HK-2 (cell line): ENCODE measurements at regions not wholly inside any gene's neighbourhood (a gene's known extent, or its start where the extent isn't known, plus 50 kb on each side); places are given as distances from the start of the nearest gene placed in this dataset.
"Not testable (repeated sequence)": the region's sequence is repeated elsewhere in the genome, so short reads cannot be mapped to it uniquely, and the experiment has no call there.

Source experiments
- DNase-seq: peaks from one replicate; pipeline ENCODE4 v3.0.0-alpha.2; 2018; ENCODE audit not compliant: unreplicated experiment

DNA sequence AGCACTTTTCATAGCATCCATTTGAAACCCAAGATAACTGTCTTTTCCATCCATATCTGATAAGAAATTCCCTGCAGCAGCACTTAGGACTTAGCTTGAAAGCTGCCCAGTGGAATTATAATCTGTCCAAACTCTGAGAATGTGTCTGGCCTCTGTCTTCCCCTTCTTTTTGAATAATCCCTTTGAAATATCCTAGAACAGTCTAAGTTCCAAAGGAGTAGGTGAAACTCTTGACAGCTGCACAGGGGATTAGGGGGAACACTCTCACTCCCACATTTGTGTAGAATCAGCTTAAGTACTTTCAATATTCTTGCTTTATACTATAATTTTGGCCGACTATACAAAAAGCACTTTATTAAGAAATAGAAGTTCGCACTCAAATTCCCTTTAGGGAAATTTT, 157.7 kb downstream of the PAPSS1 start:
- no peak for DNase-seq

DNA sequence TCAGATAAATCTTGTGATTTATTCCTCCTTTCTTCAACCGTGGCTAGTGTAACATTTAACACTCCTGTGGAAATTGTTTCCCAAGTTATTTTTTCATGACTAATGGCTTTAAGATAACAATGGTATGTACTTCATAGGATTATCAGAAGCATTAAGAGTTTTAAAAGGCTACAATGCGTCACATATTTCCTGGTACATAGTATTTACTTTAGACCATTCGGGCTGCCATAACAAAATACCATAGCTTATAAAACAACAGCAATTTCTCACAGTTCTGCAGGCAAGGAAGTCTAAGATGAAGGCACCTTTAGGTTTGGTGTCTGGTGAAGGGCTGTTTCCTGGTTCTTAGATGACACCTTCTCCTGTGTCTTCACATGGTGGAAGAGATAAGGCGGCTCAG, 158.6 kb downstream of the PAPSS1 start:
- no peak for DNase-seq

DNA sequence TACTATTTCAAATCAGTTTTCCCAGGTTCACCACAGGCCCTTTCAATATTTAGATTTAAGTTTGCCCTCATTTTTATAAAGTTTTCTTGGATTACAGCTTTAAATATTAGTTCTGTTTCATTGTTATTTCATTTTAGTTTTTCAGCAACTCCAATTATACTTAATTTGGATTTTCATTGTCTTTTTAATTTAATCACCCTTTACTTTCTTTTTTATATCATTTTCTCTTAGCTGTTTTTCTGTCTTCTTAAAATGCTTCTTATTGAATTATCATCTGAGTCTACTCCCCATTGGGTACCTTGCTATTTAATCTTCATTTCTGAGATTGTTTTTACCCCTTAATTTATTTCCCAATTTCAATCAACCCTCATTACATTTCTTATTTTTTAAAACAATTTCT, 160.4 kb downstream of the PAPSS1 start:
- no peak for DNase-seq

DNA sequence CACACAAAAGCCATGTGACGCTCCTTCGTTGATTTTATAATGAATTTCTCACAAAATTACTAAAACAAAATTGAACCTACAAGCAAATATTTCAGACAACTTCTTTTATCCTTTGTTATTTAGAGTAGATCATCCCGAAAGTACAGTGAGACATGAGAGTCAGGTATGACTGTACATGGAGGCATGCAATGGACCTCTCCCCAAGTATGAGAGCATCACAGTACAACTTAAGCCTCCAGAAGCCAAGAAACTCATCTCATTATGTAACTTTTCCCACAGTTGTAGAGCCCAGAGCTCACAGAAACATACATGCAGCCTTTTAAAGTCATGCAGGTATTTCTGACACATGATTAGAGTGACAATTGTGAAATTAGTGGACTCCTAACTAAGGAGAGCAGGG, 167.7 kb downstream of the PAPSS1 start:
- DNase-seq, result no peak

DNA sequence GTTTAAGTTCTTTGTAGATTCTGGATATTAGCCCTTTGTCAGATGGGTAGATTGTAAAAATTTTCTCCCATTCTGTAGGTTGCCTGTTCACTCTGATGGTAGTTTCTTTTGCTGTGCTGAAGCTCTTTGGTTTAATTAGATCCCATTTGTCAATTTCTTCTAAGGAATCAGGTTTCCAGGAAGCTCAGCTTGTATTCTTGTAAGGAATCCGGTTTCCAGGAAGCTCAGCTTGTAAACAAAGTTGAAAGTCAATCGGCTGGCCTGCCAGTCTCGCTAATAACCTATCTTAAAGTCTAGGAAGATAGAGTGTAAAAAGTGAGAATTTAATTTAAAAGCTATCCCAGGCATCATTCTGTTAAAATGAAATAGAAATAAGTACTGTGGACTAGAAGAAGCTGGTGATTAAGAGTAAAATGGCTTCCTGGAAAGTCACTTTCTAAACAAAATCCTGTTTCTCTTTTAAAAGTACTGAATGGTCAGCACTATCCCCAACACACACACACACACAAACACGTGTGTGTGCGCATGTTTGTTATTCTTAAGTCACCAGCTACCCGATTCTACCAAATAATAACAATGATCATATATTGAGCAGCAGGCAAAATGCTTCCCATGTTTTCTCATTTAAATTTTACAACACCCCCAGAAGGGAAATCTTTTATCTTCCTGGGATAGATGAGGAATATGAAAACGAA, 171.7 kb downstream of the PAPSS1 start:
- DNase-seq, result no peak

DNA sequence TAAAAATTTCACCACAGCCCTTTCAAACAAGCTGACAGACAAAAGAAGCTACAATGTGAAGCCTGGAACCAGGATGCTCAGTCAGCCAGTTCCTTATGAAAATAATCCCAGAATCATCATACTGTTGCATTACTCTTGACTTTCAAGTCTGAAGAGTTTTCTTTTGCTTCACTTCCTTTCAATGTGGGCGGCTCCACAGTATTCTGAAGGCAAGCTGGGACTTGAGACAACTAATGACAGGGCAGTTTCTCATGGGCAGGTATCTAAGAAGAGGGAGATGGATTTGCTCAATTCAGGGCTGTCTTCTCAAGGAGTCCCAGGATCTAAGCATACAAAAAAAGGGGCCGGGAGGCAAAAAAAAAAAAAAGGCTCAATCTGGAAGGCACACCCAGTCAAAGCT, 173.4 kb downstream of the PAPSS1 start:
- no peak for DNase-seq

DNA sequence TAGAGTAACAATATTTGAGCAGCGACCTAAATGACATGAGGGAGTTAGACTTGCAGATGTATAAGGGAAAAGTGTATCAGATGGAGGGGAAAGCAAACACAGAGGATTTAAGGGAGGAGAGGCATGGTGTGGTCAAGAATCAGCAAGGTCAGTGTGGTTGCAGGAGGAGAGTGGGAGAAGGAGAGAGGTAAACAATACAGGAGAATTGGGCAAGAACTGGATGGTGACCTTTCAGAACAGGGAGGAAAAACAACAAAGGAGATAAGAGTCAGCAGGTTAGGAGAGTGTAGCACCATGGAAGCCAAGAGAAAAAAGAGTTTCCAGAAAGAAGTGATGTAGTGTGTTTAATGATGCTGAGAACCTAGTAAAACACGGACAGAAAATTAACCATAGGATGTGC, 178.5 kb downstream of the PAPSS1 start:
- no peak for DNase-seq

DNA sequence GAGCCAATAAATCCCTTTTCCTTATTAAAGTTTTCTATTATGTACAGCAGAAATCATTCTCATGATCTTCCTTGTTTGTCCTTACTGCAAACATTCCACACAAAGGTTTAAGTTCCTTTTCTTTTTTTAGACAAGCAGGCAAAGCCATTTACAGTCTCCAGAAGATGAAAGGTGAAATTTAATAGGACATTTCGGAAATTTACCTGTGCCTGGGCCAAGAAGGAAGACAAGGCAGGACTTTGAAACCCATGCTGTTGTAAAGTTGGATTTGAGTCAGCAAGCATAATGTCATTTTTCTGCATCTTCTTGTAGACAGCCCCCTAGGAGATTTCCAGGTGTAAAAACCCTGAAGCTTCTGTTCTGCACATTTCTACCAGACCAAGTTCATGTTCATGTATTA, 188.1 kb downstream of the PAPSS1 start:
- no peak for DNase-seq

DNA sequence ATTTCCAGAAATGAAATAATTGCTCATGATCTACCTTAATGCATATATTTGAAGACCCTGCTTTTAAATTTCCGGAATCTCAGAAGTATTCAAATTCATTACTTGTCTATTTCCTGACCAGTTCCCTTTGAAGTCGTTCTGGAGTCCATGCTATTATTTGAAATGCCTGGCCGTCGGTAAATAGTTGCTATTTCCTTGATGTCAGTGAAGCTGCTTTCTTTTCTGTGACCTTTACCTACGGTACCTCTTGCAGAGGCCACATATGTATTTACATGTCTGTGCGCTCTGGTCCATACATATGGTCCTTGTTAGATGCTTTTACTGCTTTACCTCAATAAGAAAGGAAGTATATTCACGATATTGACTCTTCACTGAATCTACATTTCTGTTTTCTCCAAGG, 199.7 kb downstream of the PAPSS1 start:
- no peak for DNase-seq

DNA sequence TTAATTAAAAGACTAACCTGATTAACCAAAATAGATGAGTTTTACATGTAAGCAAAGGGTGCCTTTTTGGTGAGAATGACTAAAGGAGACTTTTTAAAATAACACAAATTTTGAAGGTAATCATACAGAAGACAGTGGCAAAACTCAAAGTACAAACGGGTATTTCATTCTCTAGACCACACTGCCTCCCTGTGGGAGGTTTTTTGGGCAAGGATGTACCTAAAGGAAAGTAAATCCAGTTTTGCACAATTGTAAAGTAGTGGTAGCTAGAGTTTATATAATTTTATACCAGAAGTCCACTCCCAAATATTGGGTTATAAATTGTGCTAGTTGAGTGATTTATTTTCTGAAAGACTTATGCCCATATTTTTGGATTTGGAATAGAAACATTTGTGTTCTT, 201.0 kb downstream of the PAPSS1 start:
- no peak for DNase-seq

DNA sequence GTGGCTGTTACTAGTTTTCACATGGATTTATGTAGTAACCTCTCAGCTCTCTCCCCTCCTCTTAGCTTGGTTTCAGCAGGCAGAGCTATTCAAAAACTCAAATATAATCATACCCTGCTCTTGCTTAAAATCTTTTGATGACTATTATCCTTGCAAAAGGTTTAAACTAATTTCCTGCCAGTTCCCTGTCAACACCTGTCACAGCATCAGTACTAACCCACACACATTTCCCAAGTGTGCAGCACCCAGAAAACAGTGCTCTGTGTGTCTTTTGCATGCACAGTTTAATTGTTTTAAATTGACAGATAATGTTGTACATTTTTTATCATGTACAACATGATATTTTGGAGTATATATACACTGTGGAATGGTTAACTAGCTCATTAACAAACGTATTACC, 202.0 kb downstream of the PAPSS1 start:
- DNase-seq, result no peak

DNA sequence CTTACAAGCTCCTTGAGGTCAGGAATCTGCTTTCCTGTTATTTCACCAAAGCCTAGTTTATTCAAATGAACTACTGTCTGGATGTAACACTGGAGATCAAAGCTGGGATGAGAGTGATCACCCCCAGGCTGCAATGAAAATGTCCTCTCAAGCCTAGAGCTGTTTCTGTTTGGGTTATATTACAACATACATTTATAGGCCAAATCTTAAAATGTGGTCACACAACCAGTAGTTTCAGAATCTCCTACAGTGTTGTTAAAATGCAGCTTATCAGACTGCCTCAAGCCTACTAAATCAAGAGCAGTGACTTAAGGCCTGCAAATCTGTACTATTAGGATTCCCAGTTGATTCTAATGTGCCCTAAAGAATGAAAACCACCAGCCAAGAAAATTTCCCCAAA, 207.5 kb downstream of the PAPSS1 start:
- DNase-seq, result no peak

DNA sequence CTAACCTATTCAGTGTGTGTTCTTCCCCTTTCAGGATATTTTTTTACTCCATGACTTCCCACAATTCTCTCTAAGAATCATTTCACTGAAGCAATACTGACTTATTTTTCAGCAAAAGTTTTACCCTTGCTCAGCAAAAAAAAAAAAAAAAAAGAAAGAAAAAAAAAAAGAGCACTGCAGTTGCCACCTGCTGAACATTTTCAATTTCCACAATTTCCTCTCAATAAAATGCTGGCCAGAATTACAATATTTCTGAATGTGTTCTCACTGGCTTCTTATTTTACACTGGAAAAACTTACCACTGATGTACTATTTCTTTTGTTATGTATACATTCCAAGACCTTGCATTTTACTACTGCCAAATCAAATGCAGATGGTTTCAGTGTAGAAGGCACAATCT, 210.4 kb downstream of the PAPSS1 start:
- no peak for DNase-seq

DNA sequence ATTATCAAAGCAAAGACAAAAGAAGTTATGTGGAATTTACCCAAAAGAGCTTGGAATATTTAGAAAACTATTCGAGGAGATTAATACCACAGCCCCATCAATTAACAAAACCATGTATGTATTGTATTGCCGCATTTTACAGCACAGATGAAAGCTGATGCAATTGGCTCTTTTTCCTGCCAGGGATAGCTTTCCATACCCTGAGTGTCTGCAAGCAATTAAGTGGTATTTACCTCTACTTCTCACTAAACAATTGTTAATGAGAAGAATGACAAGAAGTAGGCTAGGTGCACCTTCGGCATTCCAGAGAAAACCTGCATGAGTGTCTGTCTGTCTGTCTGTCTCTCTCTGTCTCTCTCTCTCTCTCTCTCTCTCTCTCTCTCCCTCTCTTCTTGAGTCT, 219.5 kb downstream of the PAPSS1 start:
- DNase-seq, result no peak

DNA sequence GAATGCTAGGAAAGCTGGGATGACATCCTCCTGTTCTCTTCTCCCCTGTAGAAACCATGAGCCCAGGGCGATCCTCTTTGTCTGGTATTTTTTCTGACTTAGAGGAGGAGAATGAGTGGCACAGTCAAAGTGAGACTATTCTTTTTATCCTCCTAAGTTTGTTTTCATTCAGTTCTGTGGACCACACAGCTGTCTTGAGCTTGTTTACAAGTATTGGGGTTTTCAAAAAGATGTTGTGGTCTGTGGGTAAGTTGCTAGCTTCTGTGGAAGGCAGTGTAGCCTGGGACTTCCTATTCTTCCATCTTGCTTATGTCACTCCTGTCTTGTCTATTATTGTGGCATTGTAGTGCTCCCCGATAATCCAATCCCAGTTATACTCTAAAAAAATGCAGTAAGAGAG, 223.0 kb downstream of the PAPSS1 start:
- no peak for DNase-seq

DNA sequence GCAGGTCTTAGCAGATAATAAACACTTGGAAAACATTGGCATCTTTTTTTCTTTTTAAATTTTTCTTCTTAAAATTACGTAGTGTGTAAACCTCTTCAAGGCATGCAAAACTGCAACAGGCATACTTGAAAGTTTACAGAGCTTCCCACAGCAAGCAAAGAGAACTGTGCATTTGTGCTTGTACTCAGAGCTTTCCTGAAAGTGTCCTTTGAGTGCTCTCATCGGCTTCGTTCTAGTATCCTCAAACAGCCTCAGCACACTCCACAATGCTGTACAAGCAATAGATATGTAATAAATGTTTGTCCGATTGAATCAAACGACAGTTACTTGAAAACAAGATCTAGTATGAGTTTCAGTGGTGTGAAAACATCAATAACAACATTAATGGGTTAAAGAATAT, 227.5 kb downstream of the PAPSS1 start:
- no peak for DNase-seq

DNA sequence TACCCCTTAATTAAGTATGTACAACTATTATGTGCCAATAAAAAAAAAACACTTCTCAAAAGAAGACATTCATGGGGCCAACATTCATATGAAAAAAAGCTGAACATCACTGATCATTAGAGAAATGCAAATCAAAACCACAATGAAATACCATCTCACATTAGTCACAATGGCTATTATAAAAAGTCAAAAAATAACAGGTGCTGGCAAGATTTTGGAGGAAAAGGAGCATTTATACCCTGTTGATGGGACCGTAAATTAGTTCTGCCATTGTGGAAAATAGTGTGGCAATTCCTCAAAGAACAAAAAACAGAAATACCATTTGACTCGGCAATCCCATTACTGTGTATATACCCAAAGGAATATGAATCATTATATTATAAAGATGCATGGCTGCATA, 229.9 kb downstream of the PAPSS1 start:
- no peak for DNase-seq

DNA sequence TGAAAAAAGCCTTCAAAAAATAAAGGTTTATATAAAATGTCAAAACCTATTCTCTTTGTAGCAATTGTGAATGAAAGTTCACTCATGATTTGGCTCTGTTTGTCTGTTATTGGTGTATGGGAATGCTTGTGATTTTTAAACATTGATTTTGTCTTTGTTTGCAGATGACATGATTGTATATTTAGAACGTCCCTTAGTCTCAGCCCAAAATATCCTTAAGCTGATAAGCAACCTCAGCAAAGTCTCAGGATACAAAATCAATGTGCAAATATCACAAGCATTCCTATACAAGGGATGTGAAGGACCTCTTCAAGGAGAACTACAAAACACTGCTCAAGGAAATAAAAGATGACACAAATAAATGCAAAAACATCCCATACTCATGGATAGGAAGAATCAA, 236.4 kb downstream of the PAPSS1 start:
- DNase-seq, result not testable (repeated sequence)

DNA sequence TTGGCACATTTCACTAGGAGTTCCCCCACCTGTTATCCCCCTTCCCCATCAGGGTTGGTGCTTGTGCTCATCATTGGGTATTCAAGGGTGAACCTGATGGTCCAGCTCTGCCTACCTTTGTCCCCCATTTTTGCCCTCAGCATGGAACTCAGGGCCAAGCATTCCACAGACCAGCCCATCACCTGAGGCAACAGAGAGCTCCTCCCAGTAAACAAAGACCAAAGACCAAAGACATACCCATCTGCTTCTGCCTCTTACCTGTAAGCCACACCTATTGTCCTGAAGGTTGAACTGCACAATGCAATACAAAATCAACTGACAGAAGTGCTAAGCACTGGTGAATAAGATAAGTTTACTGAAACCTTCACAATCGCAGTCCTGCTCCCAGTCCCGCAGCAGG, 237.5 kb downstream of the PAPSS1 start:
- DNase-seq, result no peak

DNA sequence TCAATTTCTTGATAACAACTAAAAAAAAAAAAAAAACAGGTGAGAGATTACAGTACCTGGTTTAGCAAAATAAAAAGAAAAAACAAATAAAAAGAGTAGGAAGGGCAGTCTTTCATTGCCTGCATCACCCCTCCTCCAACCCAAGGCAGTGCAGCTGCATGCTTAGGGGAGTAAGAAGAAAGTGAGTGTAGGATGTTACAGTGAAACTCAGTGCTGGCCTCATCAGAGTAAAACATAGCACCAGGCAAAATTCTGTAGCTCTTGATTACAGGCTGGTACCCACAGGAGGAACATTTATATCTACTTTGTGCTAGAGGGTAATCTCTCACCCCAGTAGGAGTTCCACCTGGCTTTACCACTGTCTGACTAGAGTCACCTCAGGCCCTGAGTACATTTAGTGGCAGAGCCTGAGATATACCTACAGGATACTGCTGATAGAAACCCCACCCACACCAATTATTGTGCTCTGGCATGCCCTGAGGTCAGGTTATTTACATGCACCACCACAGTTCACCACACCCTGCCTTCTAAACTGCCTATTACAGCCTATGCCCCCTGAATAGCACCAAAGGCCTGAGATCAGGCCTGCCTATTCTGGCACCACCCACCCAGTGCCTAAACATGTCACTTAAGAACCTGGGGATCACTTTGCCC, 241.6 kb downstream of the PAPSS1 start:
- DNase-seq, result no peak

DNA sequence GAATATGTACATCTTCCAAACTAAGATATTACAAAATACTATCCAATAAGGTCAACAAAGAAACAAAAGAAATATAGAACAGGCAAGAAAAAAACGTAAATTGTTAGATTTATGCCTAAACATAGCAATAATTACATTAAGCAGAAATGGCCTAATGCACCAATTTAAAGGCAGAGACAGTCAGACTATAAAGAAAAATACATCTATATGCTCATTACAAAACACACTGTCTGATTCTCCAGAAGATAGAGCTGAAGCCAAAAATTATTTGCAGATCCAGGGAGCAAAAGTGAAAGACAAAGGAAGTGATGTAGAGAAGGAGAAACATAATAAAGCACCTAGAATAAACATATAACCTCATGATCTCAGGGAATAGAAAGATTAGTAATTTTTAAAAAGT, 246.9 kb downstream of the PAPSS1 start:
- DNase-seq, result no peak

DNA sequence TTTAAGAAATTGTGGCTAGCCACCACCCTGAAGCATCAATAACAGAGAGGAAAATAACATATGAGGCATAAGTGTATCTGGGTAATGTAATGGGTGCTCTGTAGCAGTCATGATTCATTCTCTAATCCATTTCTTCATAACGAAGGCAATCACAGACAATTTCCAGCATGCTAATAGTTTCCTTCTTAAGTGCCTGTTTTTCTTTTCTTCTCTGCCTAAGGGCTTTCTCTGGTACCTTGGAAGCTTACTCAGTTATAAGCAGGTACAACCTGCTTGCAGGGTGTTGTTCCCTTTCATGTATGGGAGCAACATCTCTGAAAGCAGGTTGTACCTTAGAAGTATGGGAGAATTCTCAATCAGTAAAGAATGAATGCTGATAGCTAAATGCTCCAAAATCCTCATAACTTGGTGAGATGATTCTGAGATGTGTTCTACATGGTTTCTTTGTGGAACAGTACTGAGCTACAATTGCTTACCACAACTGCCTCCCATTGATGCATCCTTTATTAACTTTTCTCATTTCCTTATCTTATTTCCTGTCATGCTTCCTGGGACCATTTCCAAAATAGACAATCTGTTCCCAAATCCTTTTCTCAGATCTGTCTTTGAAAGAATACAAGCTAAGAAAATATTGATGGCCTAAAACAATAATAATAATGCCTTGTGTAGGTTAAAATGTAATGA, 247.6 kb downstream of the PAPSS1 start:
- no peak for DNase-seq

DNA sequence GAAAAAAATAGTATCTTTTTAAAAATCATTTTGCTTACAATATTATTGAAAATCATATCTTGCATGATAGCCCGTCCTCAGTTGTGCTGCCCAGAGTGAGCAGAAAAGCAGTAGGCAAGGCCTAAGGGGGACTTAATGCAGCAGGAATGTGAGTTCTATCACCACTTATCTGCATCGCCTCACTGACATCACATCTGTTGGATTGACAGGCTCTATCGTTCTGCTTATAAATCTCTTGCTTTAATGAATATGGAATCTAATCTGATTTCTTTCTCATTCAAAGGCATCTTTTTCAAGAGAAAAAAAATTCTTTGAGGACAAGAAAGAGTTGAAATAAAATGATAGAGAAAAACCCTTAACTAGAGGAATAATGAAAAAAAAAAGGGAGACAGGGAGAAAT, 249.9 kb downstream of the PAPSS1 start:
- no peak for DNase-seq
